ENCODE measurements at regions not wholly inside any gene's neighbourhood (a gene's known extent, or its start where the extent isn't known, plus 50 kb on each side); places are given as distances from the start of the nearest gene placed in this dataset.

DNA sequence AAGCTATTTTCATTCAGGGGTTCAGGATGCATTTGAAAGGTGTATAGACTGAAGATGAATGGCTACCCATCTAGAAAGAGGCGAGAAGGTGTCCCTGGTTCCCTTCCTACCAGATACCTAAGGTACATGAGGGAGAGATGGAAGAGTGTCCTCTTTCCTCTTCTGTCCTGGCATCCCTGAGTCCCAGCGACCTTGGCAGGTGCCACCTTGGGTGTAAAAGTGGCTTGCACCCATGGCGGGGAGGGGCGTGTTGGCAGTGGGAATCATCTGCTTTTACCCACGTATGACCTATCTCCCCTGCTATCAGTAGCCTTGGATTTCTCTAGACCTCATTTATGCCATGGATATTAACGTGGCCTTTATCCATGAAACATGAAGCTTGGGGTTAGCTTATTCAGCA, 1126.1 kb downstream of the KCNT2 start:
- TF ChIP-seq TAF1 (IDR thresholded peaks at IDR 0.05; ENCODE audit: borderline replicate concordance, insufficient read depth, low read length) (no peak), SIN3A (IDR thresholded peaks at IDR 0.05; ENCODE audit: borderline replicate concordance, insufficient read depth, low read length) (no peak), POLR2AphosphoS5 (IDR thresholded peaks at IDR 0.05; ENCODE audit: low read depth, low read length) (no peak), FOXP2 (optimal IDR thresholded peaks at IDR 0.05; ENCODE audit: borderline replicate concordance, extremely low read depth, extremely low read length, insufficient read depth) (no peak)

- TF ChIP-seq REST (IDR thresholded peaks at IDR 0.05; ENCODE audit: insufficient read depth in 1 of 2, low read depth in 2 of 2, low read length in 2 of 2) (no peak), FOXP2 (optimal IDR thresholded peaks at IDR 0.05; ENCODE audit: borderline replicate concordance, extremely low read depth, extremely low read length, insufficient read depth) (no peak), SIN3A (IDR thresholded peaks at IDR 0.05; ENCODE audit: borderline replicate concordance, insufficient read depth, low read length) (no peak), POLR2AphosphoS5 (IDR thresholded peaks at IDR 0.05; ENCODE audit: low read depth, low read length) (no peak), TAF1 (IDR thresholded peaks at IDR 0.05; ENCODE audit: borderline replicate concordance, insufficient read depth, low read length) (no peak)
Observed at GRCh38 chr1:195481293-195481692, 1126.9 kb downstream of the KCNT2 start.

- no peak for TF ChIP-seq FOXP2 (optimal IDR thresholded peaks at IDR 0.05; ENCODE audit: borderline replicate concordance, extremely low read depth, extremely low read length, insufficient read depth)
- no peak for TF ChIP-seq REST (IDR thresholded peaks at IDR 0.05; ENCODE audit: insufficient read depth in 1 of 2, low read depth in 2 of 2, low read length in 2 of 2)
- no peak for TF ChIP-seq TAF1 (IDR thresholded peaks at IDR 0.05; ENCODE audit: borderline replicate concordance, insufficient read depth, low read length)
- no peak for TF ChIP-seq SIN3A (IDR thresholded peaks at IDR 0.05; ENCODE audit: borderline replicate concordance, insufficient read depth, low read length)
- TF ChIP-seq POLR2AphosphoS5 (IDR thresholded peaks at IDR 0.05; ENCODE audit: low read depth, low read length): no peak
Observed at GRCh38 chr1:195475568-195475967, 1132.7 kb downstream of the KCNT2 start.

DNA sequence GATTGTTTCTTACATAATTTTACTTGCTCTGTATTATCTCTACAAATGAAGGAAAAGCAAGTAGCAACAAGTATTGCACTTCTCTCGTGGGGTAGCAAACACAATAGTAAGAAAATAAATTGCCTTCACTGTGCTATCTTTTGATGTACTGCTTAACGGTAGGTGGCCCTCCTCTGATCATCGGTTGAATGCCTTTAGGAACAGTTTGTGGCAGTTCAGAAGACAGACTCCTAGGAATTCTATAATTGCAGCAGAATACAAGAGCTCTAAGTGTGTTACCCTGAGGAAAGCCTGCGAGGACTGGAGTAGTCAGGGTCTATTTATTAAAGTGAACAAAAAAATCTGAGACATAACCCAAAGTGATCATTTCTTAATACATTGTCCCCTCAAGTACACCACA, 1135.9 kb downstream of the KCNT2 start:
- TF ChIP-seq REST (IDR thresholded peaks at IDR 0.05; ENCODE audit: insufficient read depth in 1 of 2, low read depth in 2 of 2, low read length in 2 of 2) (no peak), POLR2AphosphoS5 (IDR thresholded peaks at IDR 0.05; ENCODE audit: low read depth, low read length) (no peak), TAF1 (IDR thresholded peaks at IDR 0.05; ENCODE audit: borderline replicate concordance, insufficient read depth, low read length) (no peak), SIN3A (IDR thresholded peaks at IDR 0.05; ENCODE audit: borderline replicate concordance, insufficient read depth, low read length) (no peak), FOXP2 (optimal IDR thresholded peaks at IDR 0.05; ENCODE audit: borderline replicate concordance, extremely low read depth, extremely low read length, insufficient read depth) (no peak)

- TF ChIP-seq REST (IDR thresholded peaks at IDR 0.05; ENCODE audit: insufficient read depth in 1 of 2, low read depth in 2 of 2, low read length in 2 of 2) (no peak), FOXP2 (optimal IDR thresholded peaks at IDR 0.05; ENCODE audit: borderline replicate concordance, extremely low read depth, extremely low read length, insufficient read depth) (no peak), SIN3A (IDR thresholded peaks at IDR 0.05; ENCODE audit: borderline replicate concordance, insufficient read depth, low read length) (no peak), POLR2AphosphoS5 (IDR thresholded peaks at IDR 0.05; ENCODE audit: low read depth, low read length) (no peak), TAF1 (IDR thresholded peaks at IDR 0.05; ENCODE audit: borderline replicate concordance, insufficient read depth, low read length) (no peak)
Observed at GRCh38 chr1:195466639-195467038, 1141.6 kb downstream of the KCNT2 start.
